ENCODE measurements at regions not wholly inside any gene's neighbourhood (a gene's known extent, or its start where the extent isn't known, plus 50 kb on each side); places are given as distances from the start of the nearest gene placed in this dataset.

DNA sequence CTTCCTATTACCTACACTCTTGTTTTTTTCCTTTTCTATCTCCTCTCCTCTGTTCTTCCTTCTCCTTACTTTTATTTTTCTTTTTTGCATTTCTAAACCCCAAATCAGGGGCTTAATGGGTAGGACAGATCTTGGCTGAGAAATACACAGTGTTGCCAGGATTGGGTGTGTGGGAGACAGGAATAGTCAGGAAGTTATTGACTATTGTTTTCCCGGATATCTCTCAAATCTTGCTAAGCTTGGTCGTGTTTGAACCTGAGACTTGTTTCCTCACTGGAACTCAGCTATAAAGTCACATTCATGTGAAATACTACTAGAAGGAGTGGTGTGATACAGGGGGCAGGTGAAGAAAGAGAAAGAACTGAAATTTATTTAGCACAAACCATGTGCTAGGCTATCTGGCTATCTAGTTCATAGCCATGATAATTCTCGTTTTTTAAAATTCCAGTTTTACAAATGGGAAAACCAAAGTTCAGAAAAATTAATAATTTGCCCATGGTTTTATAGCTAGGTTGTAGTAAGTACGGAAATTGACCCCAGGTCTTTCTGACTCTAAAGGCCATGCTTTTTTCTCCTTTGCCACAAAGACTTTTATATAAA is 343.2 kb upstream of the UMPS start:
- CTCF ChIA-PET (ENCODE audit: low intra/inter-chr PET ratio, low total read pairs): no interaction called here
- H3K27ac ChIP-seq (ENCODE audit: extremely low read length, insufficient read depth, low read length): no peak overlapping the region
- WGBS (ENCODE audit: low lambda C conversion rate): 9% methylated on average over 4 of the region's 4 CpGs
- peaks cover 0 to 16% of the 10 kb centered on the region in 2 experiments; a peak in 1 of 5 replicates for H3K27me3 ChIP-seq (ENCODE audit: control insufficient read depth in 1 of 2, insufficient read depth in 2 of 2, low read length in 2 of 2)
- no peaks in the 10 kb centered on the region for H3K36me3 ChIP-seq (replicated peaks in 1 of 2; ENCODE audit: control insufficient read depth in 1 of 2, insufficient read depth in 2 of 2, low read length in 2 of 2)
- in situ Hi-C loops (cut with HindIII; ENCODE audit: extremely low pct_ligation_motif_present, low pct_unique_long_range_greater_than_20kb): no loop called here
- intact Hi-C loops (cut with micrococcal nuclease; ENCODE audit: unreplicated experiment): no loop called here
- FAIRE-seq: no peak
- H4K20me1 ChIP-seq (ENCODE audit: insufficient read depth, low read length): no peaks in the 10 kb centered on the region
- no peak overlapping the region for H3K9ac ChIP-seq (ENCODE audit: insufficient read depth, low read depth, low read length)
- H3K4me2 ChIP-seq (ENCODE audit: low read depth, low read length): no peak overlapping the region
- no peak overlapping the region for H3K4me3 ChIP-seq (replicated peaks in 1 of 3; ENCODE audit: insufficient read depth in 1 of 3, low read depth in 2 of 3, low read length in 3 of 3)
- BruUV-seq (replicated peaks): no TSS peak
- no peak for DNase-seq (ENCODE audit: low spot score)
- no peaks in the 10 kb centered on the region for H3K9me3 ChIP-seq (ENCODE audit: low read length)
- POLR2A ChIA-PET: no interaction called here
- no peak overlapping the region for H2AFZ ChIP-seq (ENCODE audit: low read length)
- H3K4me1 ChIP-seq (ENCODE audit: insufficient read depth, low read length): no peaks in the 10 kb centered on the region
- ATAC-seq: no peak
- no peaks in the 10 kb centered on the region for H3K79me2 ChIP-seq (ENCODE audit: insufficient read depth, low read length)
- no peak for TF ChIP-seq PHF21A (CRISPR knock-in tag; IDR thresholded peaks at IDR 0.05)
- TF ChIP-seq, protein P1, sequence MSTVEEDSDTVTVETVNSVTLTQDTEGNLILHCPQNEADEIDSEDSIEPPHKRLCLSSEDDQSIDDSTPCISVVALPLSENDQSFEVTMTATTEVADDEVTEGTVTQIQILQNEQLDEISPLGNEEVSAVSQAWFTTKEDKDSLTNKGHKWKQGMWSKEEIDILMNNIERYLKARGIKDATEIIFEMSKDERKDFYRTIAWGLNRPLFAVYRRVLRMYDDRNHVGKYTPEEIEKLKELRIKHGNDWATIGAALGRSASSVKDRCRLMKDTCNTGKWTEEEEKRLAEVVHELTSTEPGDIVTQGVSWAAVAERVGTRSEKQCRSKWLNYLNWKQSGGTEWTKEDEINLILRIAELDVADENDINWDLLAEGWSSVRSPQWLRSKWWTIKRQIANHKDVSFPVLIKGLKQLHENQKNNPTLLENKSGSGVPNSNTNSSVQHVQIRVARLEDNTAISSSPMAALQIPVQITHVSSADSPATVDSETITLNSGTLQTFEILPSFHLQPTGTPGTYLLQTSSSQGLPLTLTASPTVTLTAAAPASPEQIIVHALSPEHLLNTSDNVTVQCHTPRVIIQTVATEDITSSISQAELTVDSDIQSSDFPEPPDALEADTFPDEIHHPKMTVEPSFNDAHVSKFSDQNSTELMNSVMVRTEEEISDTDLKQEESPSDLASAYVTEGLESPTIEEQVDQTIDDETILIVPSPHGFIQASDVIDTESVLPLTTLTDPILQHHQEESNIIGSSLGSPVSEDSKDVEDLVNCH (CRISPR knock-in tag; IDR thresholded peaks at IDR 0.05): no peak
- no peak for TF ChIP-seq ERF (CRISPR knock-in tag; IDR thresholded peaks at IDR 0.05)
- TF ChIP-seq ZNF577 (CRISPR knock-in tag; IDR thresholded peaks at IDR 0.05; ENCODE audit: borderline replicate concordance, low read depth): no peak

- no TSS peak for BruUV-seq (replicated peaks)
- POLR2A ChIA-PET: no interaction called here
- no peak for FAIRE-seq
- no peak overlapping the region for H2AFZ ChIP-seq (ENCODE audit: low read length)
- H3K9me3 ChIP-seq (ENCODE audit: low read length): no peaks in the 10 kb centered on the region
- intact Hi-C loops (cut with micrococcal nuclease; ENCODE audit: unreplicated experiment) (no loop called here), in situ Hi-C loops (cut with HindIII; ENCODE audit: extremely low pct_ligation_motif_present, low pct_unique_long_range_greater_than_20kb) (no loop called here)
- no peak for ATAC-seq
- no peaks in the 10 kb centered on the region for H4K20me1 ChIP-seq (ENCODE audit: insufficient read depth, low read length)
- H3K79me2 ChIP-seq (ENCODE audit: insufficient read depth, low read length): no peaks in the 10 kb centered on the region
- H3K27ac ChIP-seq (ENCODE audit: extremely low read length, insufficient read depth, low read length): no peak overlapping the region
- no peak overlapping the region for H3K4me2 ChIP-seq (ENCODE audit: low read depth, low read length)
- H3K9ac ChIP-seq (ENCODE audit: insufficient read depth, low read depth, low read length): no peak overlapping the region
- H3K4me1 ChIP-seq (ENCODE audit: insufficient read depth, low read length): no peaks in the 10 kb centered on the region
- DNase-seq (ENCODE audit: low spot score): no peak
- H3K36me3 ChIP-seq (replicated peaks in 1 of 2; ENCODE audit: control insufficient read depth in 1 of 2, insufficient read depth in 2 of 2, low read length in 2 of 2): no peaks in the 10 kb centered on the region
- H3K27me3 ChIP-seq (ENCODE audit: control insufficient read depth in 1 of 2, insufficient read depth in 2 of 2, low read length in 2 of 2): no peaks in the 10 kb centered on the region
- no peak overlapping the region for H3K4me3 ChIP-seq (replicated peaks in 1 of 3; ENCODE audit: insufficient read depth in 1 of 3, low read depth in 2 of 3, low read length in 3 of 3)
- 37% methylated on average over 3 of the region's 3 CpGs for WGBS (ENCODE audit: low lambda C conversion rate)
- CTCF ChIA-PET (ENCODE audit: low intra/inter-chr PET ratio, low total read pairs): no interaction called here
- TF ChIP-seq SMYD3 (CRISPR knock-in tag; IDR thresholded peaks at IDR 0.05) (no peak), ZNF280D (CRISPR knock-in tag; IDR thresholded peaks at IDR 0.05) (no peak), U2AF2 (IDR thresholded peaks at IDR 0.05; ENCODE audit: low read depth, low read length) (no peak), ZNF251 (CRISPR knock-in tag; IDR thresholded peaks at IDR 0.05) (no peak), ZNF383 (CRISPR knock-in tag; IDR thresholded peaks at IDR 0.05; ENCODE audit: borderline replicate concordance) (no peak), SMAD3 (CRISPR knock-in tag; IDR thresholded peaks at IDR 0.05) (no peak), NCOR1 (IDR thresholded peaks at IDR 0.05; ENCODE audit: borderline replicate concordance, low read length) (no peak), ZNF549 (CRISPR knock-in tag; IDR thresholded peaks at IDR 0.05) (no peak)
- TF ChIP-seq, protein P2, sequence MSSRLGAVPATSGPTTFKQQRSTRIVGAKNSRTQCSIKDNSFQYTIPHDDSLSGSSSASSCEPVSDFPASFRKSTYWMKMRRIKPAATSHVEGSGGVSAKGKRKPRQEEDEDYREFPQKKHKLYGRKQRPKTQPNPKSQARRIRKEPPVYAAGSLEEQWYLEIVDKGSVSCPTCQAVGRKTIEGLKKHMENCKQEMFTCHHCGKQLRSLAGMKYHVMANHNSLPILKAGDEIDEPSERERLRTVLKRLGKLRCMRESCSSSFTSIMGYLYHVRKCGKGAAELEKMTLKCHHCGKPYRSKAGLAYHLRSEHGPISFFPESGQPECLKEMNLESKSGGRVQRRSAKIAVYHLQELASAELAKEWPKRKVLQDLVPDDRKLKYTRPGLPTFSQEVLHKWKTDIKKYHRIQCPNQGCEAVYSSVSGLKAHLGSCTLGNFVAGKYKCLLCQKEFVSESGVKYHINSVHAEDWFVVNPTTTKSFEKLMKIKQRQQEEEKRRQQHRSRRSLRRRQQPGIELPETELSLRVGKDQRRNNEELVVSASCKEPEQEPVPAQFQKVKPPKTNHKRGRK (CRISPR knock-in tag; IDR thresholded peaks at IDR 0.05): no peak
These were observed 338.5 kb upstream of the UMPS start for GRCh38 chr3:124391774-124392173.

Measured in HepG2 (cell line).